ENCODE measurements at regions not wholly inside any gene's neighbourhood (a gene's known extent, or its start where the extent isn't known, plus 50 kb on each side); places are given as distances from the start of the nearest gene placed in this dataset.

DNA sequence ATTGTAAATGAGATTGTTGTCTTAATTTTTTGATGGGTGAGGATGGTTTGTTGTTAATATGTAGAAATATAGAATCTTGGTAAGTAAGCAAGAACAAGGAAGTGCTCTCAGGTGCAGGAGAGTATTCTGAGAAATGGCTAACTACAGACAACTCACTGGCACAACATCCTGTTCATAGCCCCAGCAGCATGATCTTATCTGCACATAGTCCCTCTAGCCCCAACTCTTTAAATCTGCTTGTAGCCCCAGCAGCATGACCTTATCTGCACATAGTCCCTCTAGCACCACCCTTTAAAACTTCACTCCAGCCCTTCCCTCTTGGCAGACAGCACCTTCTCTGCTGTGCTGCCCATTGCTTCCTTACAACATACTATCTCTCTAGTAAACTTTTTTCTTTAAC lies 1957.1 kb upstream of the ADGRL3 start:
- TF ChIP-seq, protein P1, sequence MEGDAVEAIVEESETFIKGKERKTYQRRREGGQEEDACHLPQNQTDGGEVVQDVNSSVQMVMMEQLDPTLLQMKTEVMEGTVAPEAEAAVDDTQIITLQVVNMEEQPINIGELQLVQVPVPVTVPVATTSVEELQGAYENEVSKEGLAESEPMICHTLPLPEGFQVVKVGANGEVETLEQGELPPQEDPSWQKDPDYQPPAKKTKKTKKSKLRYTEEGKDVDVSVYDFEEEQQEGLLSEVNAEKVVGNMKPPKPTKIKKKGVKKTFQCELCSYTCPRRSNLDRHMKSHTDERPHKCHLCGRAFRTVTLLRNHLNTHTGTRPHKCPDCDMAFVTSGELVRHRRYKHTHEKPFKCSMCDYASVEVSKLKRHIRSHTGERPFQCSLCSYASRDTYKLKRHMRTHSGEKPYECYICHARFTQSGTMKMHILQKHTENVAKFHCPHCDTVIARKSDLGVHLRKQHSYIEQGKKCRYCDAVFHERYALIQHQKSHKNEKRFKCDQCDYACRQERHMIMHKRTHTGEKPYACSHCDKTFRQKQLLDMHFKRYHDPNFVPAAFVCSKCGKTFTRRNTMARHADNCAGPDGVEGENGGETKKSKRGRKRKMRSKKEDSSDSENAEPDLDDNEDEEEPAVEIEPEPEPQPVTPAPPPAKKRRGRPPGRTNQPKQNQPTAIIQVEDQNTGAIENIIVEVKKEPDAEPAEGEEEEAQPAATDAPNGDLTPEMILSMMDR (IDR thresholded peaks at IDR 0.05; ENCODE audit: insufficient read depth, low read length, poor library complexity, severe bottlenecking): no peak
- DNase-seq (ENCODE audit: low read depth): no peak
- Histone ChIP-seq H3K4me3 (ENCODE audit: low read depth, low read length) (no peak overlapping the region), H3K36me3 (ENCODE audit: control insufficient read depth, insufficient read depth, low read length) (no peaks in the 10 kb centered on the region), H3K27me3 (ENCODE audit: control insufficient read depth, insufficient read depth, low read length) (no peaks in the 10 kb centered on the region)

DNA sequence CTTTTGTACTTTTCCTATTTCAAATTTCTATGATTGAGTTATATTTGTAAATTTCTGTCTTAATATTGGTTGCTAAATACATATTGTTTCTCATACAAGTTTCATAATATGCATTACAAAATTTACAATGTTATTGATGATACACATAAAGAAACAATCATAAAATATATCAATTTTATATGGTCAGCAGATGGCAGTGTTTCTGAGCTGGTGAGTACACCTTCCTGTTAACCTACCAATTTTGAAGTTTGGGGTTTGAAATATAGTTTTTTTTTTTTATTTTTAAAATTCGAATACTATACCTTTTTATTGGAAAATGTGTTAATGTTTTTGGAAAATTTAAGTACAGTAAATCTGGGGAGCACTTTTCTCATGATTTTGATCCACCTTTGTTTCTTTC lies 1953.1 kb upstream of the ADGRL3 start:
- Histone ChIP-seq H3K36me3 (ENCODE audit: control insufficient read depth, insufficient read depth, low read length) (no peaks in the 10 kb centered on the region), H3K27me3 (ENCODE audit: control insufficient read depth, insufficient read depth, low read length) (no peaks in the 10 kb centered on the region), H3K4me3 (ENCODE audit: low read depth, low read length) (no peak overlapping the region)
- DNase-seq (ENCODE audit: low read depth): no peak
- TF ChIP-seq, protein P1 (IDR thresholded peaks at IDR 0.05; ENCODE audit: insufficient read depth, low read length, poor library complexity, severe bottlenecking): peak; percentile 38

DNA sequence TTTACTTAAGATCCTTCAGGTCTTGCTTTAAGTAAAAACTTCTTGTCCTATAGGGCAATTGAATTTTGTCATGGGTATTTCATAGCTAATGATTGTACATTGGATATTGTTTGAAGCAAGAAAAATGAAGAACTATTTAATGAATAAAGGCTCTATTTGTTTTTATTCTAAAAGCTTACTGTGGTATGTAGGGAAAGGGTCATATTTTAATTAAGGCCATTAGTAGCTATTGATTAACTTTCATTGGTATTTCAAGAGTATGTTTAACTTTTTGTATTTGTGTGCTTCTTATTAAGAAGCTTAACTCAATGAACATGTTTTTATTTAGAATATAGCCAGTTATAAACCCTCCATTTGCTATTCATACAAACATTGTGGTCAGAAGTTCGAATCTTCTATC lies 1951.8 kb upstream of the ADGRL3 start:
- TF ChIP-seq, protein P1 (IDR thresholded peaks at IDR 0.05; ENCODE audit: insufficient read depth, low read length, poor library complexity, severe bottlenecking): no peak
- H3K36me3 ChIP-seq (ENCODE audit: control insufficient read depth, insufficient read depth, low read length): no peaks in the 10 kb centered on the region
- H3K27me3 ChIP-seq (ENCODE audit: control insufficient read depth, insufficient read depth, low read length): no peaks in the 10 kb centered on the region
- no peak for DNase-seq (ENCODE audit: low read depth)
- no peak overlapping the region for H3K4me3 ChIP-seq (ENCODE audit: low read depth, low read length)

DNA sequence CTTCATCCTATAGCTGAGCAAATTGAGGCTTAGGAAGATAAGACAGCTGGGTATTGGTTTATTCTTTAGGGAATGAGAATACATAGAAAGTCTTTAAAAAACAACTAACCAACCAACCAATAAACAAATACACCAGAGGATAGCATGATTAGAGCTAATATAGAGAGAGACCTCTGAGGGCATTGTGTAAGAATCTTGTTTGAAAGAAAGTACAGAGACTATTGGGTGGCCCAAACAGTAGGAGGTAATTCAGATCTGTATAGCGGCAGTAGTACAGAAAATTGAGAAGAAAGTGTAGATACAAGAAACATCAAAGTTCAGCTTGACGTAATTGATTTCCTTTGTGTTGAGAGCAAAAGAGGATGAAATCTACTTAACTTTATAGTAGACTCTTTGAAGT lies 1951.0 kb upstream of the ADGRL3 start:
- no peak for DNase-seq (ENCODE audit: low read depth)
- H3K36me3 ChIP-seq (ENCODE audit: control insufficient read depth, insufficient read depth, low read length): no peaks in the 10 kb centered on the region
- TF ChIP-seq, protein P1 (IDR thresholded peaks at IDR 0.05; ENCODE audit: insufficient read depth, low read length, poor library complexity, severe bottlenecking): no peak

DNA sequence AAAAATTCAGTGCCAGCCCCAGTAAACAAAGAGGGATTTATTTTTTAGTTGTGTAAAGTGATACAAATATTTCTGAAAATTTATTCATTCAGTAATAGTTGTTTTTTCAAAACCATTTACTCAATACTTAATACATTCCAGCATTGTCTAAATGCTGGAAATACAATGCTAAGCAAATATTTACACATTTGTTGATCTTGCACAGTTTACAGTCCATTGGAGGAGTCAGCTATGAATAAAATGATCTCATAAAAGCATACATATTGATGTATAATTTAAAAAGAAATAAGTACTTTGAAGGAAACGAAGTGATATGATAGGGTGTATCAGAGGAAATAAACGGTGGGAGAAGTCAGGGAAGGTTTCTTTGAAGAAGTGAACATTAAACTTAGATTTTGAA lies 1942.1 kb upstream of the ADGRL3 start:
- H3K36me3 ChIP-seq (ENCODE audit: control insufficient read depth, insufficient read depth, low read length): no peaks in the 10 kb centered on the region
- TF ChIP-seq, protein P1 (IDR thresholded peaks at IDR 0.05; ENCODE audit: insufficient read depth, low read length, poor library complexity, severe bottlenecking): no peak
- H3K27me3 ChIP-seq (ENCODE audit: control insufficient read depth, insufficient read depth, low read length): no peaks in the 10 kb centered on the region
- H3K4me3 ChIP-seq (ENCODE audit: low read depth, low read length): no peak overlapping the region
- DNase-seq (ENCODE audit: low read depth): no peak

More for the DNA sequence above, 1951.0 kb upstream of the ADGRL3 start:
- H3K4me3 ChIP-seq (ENCODE audit: low read depth, low read length): no peak overlapping the region
- H3K27me3 ChIP-seq (ENCODE audit: control insufficient read depth, insufficient read depth, low read length): no peaks in the 10 kb centered on the region

DNA sequence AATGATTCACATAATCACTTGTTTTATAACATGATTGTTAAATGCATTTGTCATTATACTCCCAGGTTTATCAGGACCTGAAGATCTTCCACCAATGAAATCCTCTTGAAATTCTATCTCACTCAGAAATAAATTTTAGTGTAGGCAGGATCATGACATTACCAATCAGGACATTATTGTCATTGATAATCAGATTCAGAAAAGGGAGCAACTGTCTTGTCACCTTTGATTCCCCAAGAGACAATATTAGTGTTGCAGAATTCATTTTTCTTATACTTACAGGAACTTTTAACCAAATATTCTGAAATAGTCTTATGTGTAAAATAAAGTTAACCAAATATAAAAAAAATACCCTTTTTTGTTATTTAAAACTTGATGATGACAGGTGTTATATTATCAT lies 1892.5 kb upstream of the ADGRL3 start:
- no peak for DNase-seq (ENCODE audit: low read depth)
- H3K27me3 ChIP-seq (ENCODE audit: control insufficient read depth, insufficient read depth, low read length): no peaks in the 10 kb centered on the region
- no peaks in the 10 kb centered on the region for H3K36me3 ChIP-seq (ENCODE audit: control insufficient read depth, insufficient read depth, low read length)
- TF ChIP-seq, protein P1 (IDR thresholded peaks at IDR 0.05; ENCODE audit: insufficient read depth, low read length, poor library complexity, severe bottlenecking): no peak
- no peak overlapping the region for H3K4me3 ChIP-seq (ENCODE audit: low read depth, low read length)

Measured in kidney epithelial cell (primary cell).